Fibroblast of mammary gland (primary cell): ENCODE measurements at regions not wholly inside any gene's neighbourhood (a gene's known extent, or its start where the extent isn't known, plus 50 kb on each side); places are given as distances from the start of the nearest gene placed in this dataset.

Experiments used
- DNase-seq: peaks from one replicate; pipeline ENCODE4 v3.0.0-alpha.2; 2010; ENCODE audit warnings: low read depth
- H3K4me3 ChIP-seq: 2 replicates; pipeline ENCODE4 v1.5.1; 2011; ENCODE audit warnings: low read depth, mild to moderate bottlenecking, low read length, moderate library complexity; ENCODE audit not compliant: control insufficient read depth
- TF ChIP-seq, protein P1 (sequence below): conservative IDR thresholded peaks from 2 replicates; pipeline ENCODE4 v1.5.1; 2011; ENCODE audit warnings: low read depth, low read length, inconsistent platforms; ENCODE audit not compliant: control insufficient read depth, insufficient read depth

DNA sequence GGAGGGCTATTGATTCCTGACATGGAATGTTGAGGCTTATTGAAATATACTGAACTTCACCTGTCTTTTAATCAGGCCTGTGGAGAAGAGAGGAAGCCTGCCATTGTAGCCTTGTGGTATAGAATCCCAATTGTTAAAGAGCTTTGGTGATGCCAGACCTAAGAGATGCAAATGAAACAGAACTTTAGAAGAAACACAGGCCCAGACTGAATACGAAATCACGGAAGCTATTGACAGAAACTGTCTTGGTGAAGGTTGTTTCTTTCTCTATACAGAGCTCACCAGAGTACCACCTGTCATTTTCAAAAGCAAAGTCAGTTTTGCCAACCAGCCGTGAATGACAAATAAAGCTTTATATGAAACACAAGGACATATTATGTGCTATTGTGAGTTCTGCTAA, 660.3 kb downstream of the ISL1 start:
- H3K4me3 ChIP-seq, result no peak overlapping the region
- no peak for DNase-seq
- TF ChIP-seq, protein P1, sequence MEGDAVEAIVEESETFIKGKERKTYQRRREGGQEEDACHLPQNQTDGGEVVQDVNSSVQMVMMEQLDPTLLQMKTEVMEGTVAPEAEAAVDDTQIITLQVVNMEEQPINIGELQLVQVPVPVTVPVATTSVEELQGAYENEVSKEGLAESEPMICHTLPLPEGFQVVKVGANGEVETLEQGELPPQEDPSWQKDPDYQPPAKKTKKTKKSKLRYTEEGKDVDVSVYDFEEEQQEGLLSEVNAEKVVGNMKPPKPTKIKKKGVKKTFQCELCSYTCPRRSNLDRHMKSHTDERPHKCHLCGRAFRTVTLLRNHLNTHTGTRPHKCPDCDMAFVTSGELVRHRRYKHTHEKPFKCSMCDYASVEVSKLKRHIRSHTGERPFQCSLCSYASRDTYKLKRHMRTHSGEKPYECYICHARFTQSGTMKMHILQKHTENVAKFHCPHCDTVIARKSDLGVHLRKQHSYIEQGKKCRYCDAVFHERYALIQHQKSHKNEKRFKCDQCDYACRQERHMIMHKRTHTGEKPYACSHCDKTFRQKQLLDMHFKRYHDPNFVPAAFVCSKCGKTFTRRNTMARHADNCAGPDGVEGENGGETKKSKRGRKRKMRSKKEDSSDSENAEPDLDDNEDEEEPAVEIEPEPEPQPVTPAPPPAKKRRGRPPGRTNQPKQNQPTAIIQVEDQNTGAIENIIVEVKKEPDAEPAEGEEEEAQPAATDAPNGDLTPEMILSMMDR, result no peak

DNA sequence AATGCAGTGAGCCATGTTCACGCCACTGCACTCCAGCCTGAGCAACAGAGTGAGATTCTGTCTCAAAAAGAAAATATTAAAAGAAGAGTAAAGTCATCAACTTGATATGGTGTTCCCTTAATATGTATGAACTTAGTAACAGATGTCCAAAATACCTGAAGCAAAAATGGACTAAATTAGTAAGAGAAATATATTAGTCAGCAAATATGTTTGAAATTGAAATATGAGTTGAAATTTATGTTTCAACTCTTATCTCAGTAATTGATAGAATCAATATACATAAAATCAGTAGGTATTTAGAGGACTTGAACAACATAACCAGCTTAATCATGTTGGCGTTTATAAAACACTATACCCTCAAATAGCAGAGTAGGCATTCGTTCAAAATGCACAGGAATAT, 668.5 kb downstream of the ISL1 start:
- no peak overlapping the region for H3K4me3 ChIP-seq
- TF ChIP-seq, protein P1, result no peak
- no peak for DNase-seq

GRCh38 chr5:52063186-52063585, 679.9 kb downstream of the ISL1 start:
- H3K4me3 ChIP-seq, result no peak overlapping the region
- TF ChIP-seq, protein P1, result no peak
- no peak for DNase-seq

DNA sequence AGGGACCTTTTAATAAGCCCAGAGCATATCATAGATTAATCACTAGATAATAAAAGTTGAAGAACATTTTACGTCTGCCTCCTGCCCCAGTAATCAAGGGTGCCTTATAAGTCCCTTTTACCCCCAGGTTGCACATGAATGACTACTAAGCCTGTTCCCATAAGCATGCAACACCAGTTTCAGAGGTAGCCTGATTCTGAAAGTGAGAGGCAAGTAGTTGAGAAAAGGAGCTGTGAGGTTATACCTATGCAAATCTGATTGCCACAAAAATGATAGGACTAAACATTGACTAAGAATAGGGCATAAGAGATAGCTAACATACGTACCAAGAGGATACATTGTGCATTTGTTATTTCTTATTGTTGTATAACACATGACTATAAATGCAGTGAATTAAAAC, 681.9 kb downstream of the ISL1 start:
- no peak for DNase-seq
- TF ChIP-seq, protein P1, result no peak
- no peak overlapping the region for H3K4me3 ChIP-seq

DNA sequence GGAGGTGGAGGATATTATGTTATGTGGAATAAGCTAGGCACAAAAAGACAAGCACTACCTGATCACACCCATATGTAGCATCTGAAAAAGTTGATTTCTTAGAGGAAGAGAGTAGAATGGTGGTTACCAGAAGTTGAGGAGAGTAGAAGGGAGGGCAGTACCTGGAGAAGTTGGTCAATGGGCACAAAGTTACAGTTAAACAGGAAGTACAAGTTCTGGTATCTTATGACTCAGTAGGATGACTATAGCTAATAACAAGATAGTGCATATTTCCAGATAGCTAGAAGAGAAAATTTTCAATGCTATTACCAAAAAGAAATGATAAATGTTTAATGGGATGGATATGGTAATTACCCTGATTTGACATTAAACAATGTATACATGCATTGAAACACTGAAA, 686.7 kb downstream of the ISL1 start:
- no peak overlapping the region for H3K4me3 ChIP-seq
- DNase-seq, result no peak
- TF ChIP-seq, protein P1, result no peak

DNA sequence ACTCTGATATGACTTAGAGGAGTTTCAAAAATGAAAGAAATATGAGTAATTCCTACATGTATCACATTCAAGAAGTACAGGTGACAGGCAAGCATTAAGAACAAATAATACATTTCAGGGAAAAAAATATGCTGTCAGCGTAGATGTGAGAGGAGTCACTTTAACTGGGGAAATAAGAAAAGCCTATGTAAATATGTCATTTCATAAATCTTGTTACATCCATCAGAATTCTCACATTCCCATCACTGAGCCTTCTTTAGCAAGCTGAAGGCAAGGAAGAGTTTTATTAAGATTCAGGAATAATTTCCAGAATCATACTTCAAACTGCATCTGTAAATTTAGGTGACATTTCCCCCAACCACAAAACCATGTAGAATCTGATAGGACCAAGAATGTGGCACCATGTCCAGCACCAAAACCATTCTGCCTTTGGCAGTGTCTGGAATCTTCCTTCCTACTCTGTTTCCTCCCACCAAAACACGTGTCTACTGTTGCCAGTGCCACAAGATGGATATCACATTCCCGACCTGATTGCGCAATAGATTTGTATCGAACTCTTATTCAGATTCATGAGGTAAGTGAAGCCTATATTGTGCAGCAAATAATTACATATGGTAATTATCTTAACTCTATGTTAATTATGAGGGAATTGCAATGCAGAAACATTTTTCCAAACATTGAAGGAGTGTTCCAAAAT, 690.9 kb downstream of the ISL1 start:
- H3K4me3 ChIP-seq, result no peak overlapping the region
- TF ChIP-seq, protein P1, result no peak
- no peak for DNase-seq
